Transverse colon (tissue), 3 donors: ENCODE measurements at regions not wholly inside any gene's neighbourhood (a gene's known extent, or its start where the extent isn't known, plus 50 kb on each side); places are given as distances from the start of the nearest gene placed in this dataset.

Experiments
- CTCF ChIP-seq, 5 experiments: fragments of 200-600 bp in 3 of 5; fragments of 450-650 bp in 2 of 5; sonication (generic) in 3 of 5; IDR thresholded peaks; 1 replicate in 2 of 5; 2 replicates in 3 of 5; pipeline ENCODE4 v1.5.1; 2016 to 2017; ENCODE audit warnings: antibody characterized with exemption in 5 of 5, inconsistent platforms in 3 of 5, mild to moderate bottlenecking in 2 of 5, moderate library complexity in 1 of 5
- POLR2A ChIP-seq: fragments of 450-650 bp; IDR thresholded peaks from one replicate; pipeline ENCODE4 v1.6.1; 2016; ENCODE audit warnings: antibody characterized with exemption, mild to moderate bottlenecking, moderate library complexity

DNA sequence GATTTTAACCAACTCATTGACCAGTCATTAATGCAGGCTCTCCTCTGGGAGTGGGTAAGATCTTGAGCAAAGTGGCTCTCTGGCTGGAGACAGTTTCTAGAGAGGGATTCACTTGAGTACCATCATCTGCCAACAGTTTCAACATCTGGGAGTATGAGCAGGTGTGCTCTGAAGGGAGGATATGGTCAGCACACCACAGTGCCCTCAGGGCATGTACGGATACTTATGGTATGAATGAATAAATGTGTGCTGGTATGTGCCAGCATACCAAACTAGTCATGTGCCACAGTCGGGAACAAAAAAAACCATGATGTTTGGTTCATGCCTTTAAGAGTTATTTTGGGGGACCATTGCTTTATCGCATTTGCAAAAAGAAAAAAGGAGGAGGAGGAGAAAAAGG lies 1197.5 kb upstream of the TENM4 start:
- TF ChIP-seq CTCF (IDR thresholded peaks at IDR 0.05), result no peak
- no peak for TF ChIP-seq POLR2A
